Renal pelvis (tissue), 1 donor: ENCODE measurements at regions not wholly inside any gene's neighbourhood (a gene's known extent, or its start where the extent isn't known, plus 50 kb on each side); places are given as distances from the start of the nearest gene placed in this dataset.

Source experiments
- DNase-seq: peaks from one replicate; pipeline ENCODE4 v3.0.0-alpha.2; 2013

DNA sequence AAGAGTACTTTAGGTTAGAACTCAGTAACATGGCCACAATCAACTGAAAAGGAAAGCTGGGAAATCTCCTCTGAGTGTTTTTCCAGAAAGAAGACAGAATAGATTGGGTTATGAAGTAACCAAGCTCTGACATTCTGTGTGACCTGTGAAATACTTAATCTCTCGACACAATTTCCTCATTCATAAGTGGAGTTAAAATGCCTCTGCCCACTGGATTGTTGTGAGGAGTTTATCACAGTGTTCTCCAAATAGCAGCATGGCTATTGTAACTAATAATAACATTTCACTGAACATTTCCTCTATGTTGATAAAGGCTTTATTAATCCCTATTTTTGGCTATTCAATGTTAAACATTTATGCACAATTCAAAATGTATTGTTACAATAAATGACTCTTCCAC, 311.0 kb downstream of the GABRB2 start:
- DNase-seq, result no peak

DNA sequence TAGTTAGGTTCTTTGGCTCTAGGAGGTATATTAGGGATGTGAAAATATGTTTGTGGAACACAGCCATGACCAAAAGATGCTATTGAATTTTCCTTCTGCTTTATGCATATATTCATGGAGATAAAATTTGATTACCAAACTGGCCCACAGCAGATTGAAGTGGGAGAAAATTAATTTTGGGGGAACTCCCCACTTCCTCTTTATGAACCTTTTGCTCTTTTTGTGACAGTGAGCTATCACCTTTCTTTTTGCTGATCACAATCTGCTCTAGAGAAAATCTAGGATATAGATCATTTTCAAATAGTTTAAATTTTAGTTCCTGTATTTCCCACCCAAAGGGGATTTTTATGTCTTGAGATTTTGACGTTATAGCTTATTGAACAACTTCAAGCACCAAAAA, 313.0 kb downstream of the GABRB2 start:
- DNase-seq, result no peak

DNA sequence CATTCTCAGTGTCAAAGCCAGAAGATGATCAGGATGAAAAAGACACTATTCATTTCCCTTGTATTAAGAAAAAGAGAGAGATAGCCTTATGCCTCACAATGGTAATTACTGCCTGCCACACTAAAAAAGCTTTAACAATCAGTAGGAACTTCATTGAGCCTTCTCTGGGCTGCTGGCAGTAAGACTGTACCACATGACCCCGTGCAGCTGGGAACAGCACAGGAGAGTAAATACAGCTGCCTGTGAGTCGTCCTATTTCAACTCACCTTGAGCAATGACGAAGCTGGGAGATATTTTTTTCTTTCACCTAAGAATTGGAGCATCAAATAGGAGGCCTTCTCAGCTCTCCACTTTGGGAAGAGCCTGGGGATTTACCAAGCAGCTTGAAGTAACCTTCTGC, 316.3 kb downstream of the GABRB2 start:
- DNase-seq, result no peak

DNA sequence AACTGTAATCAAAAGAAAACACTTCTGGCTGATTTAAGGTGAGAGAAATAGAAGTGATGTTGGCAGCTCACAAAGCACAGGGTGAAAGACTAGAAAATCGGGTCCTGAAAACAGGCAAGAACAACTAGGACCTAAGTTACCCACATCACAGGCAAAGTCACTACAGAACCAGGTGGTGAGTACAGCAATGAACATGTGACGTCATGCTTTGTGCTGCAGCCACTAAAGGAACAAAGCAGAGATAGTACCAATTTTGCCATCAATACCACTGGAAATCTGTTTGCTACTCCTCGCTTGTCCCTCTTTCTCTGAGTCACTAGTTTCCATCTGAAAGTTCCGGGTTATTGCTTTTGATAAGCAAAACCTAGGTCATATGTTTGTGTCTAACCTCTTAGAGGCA, 326.7 kb downstream of the GABRB2 start:
- DNase-seq, result no peak

DNA sequence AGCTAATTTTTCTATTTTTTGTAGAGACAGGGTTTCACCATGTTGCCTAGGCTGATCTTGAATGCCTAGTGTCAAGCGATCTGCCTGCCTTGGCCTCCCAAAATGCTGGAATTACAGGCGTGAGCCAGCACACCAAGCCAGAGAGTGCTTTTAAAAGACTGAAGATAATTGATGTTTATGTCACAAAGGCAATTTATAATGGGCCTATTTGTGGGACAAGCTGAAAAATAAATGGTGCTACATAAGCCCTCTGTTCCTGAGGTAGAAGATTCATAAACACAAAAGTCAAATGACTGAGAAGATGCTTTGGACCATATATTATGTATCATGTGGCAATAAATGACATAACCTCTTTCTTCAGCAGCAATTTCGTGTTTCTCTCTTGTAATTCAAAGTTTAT, 329.6 kb downstream of the GABRB2 start:
- DNase-seq, result no peak

DNA sequence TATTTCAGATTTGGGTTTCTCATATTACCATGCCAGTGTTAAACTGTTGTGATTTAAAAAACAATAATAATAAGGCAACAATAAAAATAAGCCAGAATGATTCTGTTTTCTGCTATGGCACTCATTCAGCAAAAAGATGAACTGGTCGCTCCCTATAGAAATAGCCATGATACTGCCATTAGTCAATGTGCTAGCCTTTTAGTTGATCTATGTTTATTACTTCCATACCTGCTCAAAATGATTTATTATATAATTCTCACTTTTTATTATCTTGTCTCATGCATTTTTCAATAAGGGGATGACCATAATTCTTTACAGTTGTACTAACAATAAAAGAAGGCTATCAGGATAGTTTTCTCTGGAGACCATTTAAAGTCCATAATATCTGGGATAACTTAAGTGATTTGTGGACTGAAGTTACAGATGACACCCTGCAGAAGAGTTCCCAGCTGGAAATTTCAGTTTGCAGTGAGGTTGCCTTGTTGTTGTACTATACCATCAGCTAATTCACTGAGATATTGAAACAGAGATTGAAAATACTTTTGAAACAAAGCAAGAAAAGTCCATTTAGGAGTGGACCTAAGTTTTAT, 334.3 kb downstream of the GABRB2 start:
- DNase-seq, result no peak

DNA sequence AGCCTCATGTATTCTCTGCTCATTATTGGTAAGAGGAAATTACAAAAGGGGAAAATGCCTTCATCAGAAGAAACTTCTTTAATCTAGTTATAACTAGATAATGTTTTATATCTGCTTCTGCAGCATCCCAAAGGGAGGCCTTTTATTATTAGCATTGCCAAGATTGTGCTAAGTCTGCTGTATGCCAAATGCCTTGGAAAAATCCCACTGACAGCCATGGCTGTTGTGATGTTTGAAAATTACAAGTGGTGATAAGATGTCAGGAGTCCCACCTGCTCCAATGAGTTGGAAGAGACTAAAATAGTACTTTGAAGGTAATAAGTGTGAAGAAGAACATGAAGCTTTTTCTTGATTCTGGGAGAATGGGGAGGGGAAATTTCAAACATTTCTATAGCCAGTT, 345.0 kb downstream of the GABRB2 start:
- DNase-seq, result no peak

DNA sequence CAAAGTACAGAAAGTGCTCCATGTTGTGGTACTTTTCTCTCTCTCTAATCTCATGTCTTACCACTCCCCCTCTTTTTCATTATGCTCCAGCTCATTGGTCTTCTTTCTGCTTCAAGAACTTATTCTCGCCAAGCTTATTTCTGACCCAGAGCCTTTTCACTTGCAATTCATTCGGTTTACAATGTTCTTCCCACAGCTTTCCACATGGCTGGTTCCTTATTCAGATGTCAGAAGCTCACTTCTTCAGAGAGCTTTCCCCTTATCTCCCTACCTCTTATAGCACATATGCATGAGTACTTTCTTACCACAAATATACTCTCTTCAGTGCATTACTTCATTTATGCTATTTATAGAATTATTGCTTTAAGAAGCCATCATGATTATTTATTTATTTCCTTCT, 338.8 kb upstream of the ATP10B start:
- peak; percentile 4 for DNase-seq

DNA sequence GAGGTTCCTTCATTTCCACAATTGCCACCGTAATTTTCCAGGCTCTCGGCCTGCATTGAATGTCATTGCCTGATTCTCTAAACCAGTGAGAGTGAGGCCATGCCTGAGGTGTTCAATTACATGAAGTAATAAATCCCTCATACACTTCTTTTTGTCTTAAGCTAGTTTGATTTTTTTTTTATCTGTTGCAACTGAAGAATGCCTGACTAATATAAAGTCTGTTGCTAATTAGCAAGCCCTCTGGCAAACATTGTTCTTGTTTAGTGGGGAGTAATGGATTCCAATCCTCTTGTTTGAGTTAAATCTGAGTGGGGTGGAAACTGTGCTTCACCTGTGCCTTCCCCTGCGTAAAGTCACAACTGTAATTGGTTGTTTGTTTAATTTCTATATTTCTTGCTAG, 338.1 kb upstream of the ATP10B start:
- DNase-seq, result no peak

DNA sequence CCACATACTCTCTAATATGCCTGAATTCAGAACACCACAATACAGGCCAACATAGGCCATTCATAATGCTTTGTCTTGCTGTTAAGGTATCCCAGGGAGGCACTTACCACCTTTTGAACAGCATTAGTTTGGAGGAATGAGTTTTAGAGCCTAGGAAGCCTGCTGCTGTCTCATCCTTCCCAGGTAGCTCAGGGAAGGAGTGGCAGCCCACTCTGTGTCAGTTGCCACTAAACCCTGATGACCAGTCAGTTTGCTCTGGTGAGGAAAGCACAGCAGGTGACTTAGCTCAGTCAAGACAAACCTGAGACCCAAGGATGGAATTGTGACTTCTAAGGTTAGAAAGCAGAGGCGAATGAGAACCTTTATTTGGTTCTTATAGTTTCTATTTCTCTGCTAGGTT, 337.4 kb upstream of the ATP10B start:
- no peak for DNase-seq

DNA sequence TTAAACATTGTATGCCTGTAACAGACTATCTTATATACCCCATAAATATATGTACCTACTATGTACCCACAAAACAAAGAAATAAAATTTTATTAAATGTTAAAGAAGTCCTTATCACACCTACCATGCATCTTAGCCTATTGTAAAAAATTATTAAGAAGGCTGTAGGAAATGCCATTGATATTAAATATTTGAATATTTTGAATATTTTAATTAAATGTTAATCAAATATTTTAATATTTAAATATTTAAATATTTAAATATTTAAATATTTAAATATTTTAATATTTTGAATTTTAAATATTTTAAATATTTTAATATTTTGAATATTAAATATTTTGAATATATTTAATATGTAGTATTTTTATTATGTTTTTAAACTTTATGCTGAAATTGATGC, 331.5 kb upstream of the ATP10B start:
- DNase-seq, result no peak

DNA sequence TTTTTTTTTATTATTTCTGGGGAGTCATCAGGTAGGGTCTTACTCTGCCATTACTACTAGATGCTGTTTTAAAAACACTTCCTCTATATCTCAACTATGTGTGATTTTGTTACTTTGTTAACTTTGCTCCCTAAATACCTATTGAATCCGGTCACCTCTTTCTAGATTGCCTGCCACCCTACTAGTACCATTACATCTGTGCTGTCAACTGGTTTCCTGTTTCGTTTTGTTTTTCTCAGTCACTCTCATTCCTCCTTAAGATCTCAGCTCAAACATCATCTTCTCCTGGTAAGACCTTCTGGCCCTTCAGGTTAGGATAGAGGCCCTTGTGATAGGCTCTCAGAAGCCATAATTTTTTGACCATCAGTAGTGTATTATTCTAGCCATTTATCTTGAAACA, 324.2 kb upstream of the ATP10B start:
- DNase-seq, result no peak

DNA sequence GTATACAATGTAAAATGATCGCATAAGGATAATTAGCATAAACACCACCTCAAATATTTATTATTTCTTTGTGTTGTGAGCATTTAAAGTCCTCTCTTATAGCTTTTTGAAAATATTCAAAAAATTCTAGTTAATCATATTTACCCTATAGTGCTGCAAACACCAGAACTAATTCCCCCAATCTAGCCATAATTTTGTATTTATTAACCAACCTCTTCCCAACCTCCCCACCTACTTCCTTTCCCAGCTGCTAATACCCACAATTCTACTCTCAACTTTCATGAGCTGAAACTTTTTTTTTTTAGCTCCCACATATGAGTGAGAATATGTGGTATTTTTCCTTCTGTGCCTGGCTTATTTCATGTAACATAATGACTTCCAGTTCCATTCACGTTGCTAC, 317.8 kb upstream of the ATP10B start:
- DNase-seq, result no peak

DNA sequence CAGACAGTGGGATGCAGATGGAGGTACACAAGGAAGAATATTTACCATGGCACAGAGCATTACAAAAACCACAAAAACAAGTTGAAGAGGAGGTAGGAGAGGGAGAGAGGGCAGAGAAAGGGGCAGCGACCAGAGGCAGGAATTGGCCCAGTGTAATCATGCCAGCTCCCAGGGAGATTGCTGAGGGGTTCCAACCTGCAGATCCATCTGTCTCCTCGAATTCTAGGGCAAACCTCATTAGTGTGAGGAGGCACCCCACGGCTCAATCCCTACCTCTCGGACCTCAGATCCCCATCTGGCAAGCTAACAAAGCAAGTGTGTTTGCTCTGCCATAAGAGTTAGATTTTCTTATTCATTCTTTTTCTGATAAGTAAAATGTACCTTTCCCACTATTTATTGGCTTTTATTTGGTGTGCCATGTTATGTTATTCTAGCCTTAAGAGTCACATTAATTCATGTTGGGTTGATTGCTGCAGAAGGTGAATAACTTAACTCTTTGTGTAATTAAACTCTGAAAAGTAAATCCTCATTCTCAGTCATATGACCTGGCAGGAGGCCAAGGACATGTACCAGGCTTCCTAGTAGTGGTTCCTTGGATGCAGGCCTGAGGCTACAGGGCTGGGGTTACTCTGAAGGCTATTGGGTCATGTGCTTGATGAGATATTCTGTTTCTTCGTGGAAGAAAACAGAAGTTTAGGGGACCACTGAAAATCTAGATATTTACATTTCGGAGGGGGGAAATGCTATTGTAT, 315.2 kb upstream of the ATP10B start:
- DNase-seq, result peak; percentile 5

DNA sequence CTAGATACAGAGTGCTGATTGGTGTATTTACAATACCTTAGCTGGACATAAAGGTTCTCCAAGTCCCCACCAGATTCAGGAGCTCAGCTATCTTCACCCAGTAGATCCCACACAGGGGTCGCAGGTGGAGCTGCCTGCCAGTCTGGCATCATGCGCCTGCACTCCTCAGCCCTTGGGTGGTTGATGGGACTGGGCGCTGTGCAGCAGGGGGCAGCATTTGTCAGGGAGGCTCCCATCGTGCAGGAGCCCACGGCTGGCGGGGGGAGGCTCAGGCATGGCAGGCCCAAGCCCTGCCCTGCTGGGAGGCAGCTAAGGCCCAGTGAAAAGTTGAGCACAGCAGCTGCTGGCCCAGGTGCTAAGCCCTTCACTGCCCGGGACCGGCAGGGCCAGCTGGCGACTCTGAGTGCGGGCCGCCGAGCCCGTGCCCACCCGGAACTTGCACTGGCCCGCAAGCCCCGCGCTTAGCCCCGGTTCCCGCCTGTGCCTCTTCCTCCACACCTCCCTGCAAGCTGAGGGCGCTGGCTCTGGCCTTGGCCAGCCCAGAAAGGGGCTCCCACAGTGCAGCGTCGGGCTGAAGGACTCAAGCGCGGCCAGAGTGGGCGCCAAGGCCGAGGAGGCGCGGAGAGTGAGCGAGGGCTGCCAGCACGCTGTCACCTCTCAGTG, 314.1 kb upstream of the ATP10B start:
- no peak for DNase-seq

DNA sequence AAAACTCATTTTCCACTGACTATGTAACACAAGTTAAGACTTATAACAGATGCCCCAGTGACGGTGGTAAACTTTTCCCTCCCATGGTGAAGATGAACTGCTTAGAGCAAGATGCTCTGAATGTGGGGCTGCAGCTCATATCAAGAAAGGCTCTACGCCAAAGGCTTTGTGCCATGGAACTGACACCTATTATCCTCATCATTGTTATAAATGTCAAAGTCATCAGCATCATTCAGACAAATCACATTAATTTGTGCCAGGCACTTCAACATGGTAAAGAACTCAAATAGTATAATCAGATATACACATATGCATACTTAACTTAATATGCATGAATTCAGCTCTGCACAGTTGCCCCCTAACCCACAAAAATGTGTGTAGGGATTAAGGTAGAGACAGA, 305.9 kb upstream of the ATP10B start:
- no peak for DNase-seq

DNA sequence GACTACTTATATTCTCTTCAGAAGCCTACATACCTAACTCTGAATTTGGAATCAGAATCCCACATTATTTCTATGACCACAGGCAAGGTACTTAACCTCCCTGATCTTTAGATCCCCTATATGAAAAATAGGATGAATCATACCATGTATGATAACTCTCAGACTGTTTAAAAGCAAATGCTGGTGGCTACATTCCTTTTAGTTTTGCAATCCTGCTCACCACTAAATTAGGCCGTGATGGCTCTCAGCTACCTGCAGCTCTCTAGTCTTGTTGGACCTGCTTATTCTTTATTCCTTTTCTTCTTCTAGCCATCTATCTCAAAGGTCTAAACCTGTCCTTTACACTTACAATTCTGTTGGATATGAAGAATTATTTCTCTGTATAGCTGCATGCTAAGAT, 303.4 kb upstream of the ATP10B start:
- DNase-seq, result no peak

DNA sequence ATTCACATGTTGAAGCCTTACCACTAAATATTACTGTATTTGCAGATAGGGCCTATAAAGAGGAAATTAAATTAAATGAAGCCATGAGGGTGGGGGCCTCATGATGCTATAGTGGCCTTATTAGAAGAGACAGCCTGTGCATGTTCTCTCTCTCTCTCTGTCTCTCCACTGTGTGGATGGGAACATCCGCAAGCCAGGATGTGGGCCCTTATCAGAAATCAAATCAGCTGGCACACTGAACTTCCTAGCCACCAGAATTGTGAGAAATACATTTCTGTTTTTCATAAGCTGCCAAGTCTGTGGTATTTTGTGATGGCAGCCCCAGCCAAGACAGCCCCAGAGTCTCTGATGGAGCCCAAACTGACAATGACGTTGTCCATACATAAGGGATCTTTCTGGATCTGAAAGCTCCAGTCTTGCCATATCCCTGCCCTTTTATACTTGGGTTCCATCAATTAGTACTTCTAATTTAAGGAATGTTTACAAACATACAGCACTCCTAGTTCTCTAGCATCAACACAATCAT, 300.5 kb upstream of the ATP10B start:
- no peak for DNase-seq

DNA sequence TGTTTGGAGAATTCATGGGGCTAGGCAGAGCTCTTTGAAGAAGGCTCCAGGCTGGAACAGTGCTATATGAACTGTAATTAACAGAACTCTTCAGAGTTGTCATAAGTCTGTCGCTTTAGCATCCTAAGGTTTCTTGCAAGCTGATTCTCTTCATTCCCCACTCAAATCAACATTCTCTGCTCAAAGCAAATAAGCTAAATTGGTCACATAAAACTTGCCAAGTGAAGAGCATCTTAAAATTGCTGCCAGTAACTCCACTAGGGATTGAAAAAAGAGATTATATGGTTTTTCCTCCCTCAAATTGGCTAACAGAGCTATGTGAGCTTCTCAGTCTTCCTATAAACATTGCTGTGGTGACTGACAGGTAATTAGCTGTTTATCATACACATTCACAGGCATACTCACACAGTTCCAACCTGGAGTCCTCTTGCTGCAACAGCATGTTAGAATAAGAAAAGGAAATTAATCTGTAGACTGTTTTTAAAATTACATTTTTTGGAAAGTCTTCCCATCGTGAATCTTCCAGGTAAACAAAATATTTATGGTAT, 298.5 kb upstream of the ATP10B start:
- DNase-seq, result no peak

DNA sequence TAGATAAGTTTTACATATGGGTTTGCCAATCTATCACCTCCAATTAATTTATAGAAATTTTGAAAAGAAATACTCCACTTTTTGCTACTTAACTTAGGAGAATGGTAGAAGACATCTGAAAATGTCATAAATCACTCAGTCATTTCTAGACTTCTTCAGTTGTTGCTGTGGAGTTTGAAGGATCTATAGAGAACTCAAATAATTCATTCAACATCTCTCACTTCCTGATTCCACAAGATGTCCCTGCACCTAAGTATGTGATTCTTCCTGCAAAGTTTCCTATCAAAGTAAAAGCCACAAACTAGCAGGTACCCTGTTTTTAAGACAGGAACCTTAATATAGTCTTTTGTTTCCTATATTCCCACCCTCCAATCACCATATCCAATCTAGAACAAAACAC, 297.1 kb upstream of the ATP10B start:
- DNase-seq, result no peak

DNA sequence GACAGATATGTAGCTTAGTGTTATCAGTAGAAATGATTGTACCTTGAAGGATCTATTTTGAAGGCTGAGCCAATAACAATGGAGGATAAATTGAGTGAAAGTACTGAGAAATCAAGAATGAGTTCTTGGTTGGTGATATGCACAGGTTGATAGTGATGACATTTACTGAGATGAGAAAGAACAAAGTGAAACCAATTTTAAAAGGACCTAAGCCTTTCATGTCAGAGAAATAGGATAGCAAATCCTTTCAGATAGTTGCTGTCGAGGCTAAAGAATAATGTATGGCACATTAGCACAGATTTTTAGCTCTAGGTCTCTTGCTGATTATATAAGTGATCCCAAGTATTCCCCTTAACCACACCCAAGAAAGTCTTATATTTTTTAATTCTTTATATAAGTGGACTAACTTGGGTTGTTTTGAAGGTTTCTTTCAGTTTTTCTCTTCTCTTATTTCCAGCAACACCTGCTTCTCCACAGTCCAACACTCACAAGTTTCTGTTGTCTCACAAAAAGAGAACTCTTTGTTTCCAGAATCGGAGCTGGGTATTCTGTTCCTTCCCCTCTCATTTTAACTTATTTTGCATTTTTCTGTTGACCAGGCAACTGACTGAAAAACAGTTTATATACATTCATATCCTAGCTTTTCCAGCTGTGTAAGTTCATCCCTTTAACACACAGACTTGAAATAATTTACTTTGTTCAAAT, 286.9 kb upstream of the ATP10B start:
- no peak for DNase-seq

DNA sequence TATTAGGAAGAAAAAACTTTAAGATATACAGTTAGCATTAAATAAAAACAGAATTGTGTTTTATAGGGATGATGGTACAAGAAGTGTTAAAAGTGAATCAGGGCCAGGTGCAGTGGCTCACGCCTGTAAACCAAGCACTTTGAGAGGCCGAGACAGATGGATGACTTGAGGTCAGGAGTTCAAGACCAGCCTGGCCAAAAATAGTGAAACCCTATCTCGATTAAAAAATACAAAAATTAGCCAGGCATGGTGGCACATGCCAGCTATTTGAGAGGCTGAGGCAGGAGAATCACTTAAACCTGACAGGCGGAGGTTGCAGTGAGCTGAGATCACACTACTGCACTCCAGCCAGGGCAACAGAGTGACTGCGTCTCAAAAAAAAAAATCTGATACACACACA, 282.9 kb upstream of the ATP10B start:
- peak; percentile 39 for DNase-seq
